A172 (cell line): ENCODE measurements at regions not wholly inside any gene's neighbourhood (a gene's known extent, or its start where the extent isn't known, plus 50 kb on each side); places are given as distances from the start of the nearest gene placed in this dataset.
A peak's percentile ranks its signal among the peaks of the same experiment; 100 is the strongest.
"Not testable (repeated sequence)": the region's sequence is repeated elsewhere in the genome, so short reads cannot be mapped to it uniquely, and the experiment has no call there.

Experiments used
- DNase-seq: peaks from one replicate; pipeline ENCODE4 v3.0.0-alpha.2; 2015; ENCODE audit warnings: low spot score

DNA sequence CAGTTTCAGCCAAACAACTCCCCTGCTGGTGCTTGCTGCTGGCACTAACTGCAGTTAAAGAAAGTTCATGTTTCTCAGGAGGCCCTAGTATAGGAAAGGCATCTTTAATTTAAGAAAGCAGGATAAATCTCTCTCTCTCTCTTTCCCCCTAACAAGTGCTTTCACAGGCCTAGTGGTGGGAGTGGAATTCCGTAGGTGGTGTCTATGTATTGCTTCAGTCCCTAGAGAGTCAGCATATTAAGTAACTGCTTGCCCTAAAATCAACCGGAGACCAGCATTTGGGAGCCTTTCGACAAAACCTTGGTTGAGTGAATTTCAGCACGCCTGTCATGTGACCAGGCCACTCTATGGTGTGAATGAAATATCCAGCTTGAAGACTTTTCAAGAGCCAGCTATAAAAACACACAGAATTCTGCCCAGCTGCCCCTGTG lies 169.2 kb upstream of the TGFBR2 start:
- no peak for DNase-seq

DNA sequence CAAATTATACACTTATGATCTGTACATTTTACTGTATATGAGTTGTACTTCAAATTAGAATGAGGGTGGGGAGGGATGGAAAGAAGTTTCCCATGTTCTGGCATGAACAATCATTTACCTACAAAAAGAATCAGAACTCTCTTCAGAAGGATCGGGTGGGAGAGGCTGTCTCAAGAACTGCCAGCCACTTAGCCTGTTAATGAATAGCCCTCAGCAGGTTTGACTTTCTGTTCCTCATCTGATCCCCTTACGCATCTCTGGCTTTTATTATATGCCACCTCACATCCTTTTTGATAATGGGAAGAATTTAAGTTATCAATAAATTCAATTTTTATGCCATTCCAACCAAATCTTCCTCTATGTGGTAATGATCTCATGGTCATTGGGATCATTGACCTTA lies 168.3 kb upstream of the TGFBR2 start:
- DNase-seq = no peak

DNA sequence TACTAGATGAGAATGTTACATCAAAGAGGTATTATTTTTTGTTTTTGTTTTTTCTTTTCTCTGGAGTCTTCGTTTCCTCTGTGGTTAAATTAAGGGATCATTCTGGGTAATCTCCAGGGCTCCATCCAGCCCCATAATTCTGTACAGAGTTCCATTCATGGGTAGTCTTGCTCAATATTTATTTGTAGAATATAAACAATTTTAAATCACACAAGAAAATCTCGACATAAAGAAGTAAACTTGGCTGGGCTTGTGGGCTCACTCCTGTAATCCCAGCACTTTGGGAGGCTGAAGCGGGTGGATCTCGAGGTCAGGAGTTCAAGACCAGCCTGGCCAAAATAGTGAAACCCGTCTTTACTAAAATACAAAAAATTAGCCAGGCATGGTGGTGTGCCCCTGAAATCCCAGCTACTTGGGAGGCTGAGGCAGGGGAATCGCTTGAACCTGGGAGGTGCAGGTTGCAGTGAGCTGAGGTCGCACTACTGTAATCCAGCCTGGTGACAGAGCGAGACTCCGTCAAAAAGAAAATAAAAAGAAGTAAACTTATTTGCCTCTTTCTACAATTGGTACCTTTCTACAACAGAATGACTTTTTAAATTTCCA lies 166.8 kb upstream of the TGFBR2 start:
- DNase-seq = no peak

DNA sequence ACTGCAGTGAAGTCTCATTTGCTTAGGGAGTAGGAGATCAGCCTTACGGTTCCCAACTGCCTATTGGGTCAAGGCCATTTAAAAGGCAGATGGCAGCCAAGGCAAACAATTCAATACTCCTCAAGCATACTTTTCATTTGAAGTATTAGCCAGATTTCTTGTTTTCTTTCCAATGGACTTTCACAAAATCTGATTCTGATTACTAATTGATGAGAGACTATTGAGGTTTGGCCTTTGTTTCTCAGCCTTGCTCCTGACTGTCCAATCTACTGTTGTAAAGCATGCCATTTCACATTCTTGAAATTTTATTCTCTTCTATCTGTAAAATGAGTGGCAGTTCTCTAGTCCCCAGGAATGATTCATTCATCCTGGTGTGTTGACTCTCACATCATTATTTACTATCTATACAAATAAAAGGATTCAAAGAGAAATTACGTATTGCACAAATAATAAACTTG lies 166.2 kb upstream of the TGFBR2 start:
- peak; percentile 22 for DNase-seq

DNA sequence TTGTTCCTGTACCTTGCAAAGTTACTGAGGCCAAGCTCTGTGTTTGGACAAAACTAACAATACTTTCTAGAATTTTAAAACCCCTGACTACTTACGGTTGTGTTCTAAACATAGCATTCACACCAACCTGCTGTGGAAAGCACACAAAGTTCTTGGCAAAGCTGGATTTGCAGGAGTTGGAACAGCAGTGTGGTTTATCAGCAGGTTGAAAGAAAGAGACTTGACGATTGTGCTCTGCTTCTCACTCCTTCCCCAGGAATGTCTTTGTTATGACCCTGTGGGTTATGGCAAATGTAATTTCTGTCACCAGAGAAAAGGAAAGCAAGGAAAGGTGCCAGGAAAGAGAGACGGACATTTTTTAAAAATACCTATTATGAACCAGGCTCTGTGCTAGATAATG lies 165.5 kb upstream of the TGFBR2 start:
- peak; percentile 31 for DNase-seq

DNA sequence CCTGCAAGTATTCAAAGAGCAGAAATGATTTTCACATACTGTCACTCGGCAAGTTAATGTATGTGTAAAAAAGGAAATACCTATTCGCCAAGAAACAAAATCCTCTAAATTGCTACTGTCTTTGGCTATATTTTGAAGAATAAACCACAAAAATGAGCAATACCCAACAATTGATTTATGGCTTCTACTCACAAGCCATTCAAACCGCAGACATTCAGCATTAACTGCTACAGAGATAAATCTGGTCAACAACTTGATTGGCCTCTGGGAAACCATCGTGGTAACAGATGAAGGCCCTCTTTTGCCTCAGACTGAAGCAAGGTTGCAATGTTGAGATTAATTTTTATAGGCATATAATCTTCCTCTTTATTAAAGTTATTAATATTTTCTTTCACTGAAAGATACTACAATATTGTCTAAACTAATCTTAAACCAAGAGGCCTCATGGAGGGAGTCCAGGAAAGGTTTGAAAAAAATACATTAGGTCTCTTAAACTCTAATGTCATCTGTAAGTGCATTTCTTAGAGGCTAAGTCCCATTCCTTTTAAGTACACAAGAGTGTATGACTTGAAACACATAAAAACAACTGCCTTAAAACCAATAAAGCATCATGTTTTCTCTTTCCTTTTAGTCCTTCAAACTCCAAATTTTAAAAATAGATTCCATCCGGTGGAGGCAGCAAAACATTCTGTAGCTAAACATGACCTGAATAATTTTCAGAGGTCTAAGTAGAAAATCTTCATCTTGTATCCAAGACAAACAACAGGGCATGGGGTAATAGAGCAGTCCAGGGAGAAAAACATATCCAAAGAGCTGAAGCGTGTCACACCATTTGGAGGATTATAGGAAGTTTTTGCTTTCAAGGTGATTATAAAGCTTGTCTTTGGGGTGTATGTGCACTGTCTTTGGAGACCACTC lies 162.4 kb upstream of the TGFBR2 start:
- peak; percentile 74 for DNase-seq

DNA sequence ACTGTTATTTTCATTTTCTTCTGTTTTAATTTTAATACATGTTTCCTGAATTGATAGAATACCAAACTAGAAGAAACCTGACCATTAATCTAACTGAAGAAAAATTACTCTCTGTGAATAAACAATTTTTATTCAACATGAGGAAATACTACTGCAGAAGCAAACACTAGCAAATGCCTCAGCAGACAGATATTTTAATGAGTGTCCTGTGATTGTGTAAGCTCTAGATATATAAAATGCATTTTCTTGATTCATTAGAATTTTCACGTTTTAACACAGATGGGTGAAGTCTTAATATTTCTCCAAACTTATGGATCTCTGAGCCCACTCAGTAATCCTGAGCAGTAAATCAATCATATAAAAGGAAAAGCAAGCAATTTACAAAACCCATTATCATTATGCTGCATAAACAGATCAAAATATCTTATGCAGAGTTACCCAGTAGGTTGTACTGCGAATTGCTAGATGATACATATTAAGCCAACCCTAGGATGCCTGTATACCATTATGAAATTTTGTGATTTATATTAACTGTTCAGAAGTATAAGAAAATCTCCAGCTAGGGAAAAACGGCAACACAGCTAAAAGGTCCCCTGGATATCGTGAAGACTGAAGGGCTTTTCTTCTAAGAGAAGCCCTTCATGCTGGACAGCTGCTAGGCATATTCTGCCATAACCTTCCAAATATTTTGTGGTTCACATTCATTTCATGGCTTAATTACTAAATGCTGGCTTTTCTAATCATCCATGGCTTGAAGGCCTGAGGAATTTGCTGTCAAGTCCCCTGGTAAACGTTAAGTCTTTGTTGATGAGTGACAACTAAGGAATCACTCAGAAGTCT lies 157.7 kb upstream of the TGFBR2 start:
- DNase-seq = no peak

DNA sequence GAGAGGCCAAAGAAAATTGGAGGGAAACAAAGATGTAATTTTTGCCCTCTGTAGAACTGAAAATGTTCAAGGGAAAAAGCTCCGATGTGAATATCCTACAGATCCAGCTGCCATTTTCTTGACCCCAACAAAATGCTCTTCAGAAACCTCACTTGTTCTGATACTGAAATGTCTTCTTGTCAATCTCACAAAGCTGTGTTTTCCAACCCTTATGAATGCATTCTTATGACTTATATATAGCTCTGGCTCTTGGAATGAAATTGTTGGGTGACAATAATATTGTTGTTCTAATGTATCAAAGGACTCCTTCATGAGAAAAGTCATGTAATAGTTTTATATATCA lies 157.1 kb upstream of the TGFBR2 start:
- DNase-seq = no peak

DNA sequence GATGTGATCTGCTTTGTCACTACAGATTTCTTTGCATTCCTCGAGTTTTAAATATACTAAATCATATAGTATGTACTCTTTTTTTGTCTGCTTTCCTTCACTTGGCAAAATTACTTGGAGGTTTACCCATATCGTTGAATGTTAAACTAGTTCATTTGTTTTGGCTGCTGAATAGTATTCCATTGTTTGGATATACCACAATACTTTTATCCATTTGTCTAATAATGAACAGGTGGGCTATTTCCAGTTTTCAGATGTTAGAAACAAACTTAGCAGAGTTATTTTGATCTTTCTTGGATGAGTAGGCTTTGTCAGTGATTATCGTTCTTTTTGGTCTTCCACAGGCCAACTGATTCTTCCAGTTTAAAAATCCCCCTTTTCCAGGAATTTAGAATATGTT lies 154.0 kb upstream of the TGFBR2 start:
- no peak for DNase-seq

DNA sequence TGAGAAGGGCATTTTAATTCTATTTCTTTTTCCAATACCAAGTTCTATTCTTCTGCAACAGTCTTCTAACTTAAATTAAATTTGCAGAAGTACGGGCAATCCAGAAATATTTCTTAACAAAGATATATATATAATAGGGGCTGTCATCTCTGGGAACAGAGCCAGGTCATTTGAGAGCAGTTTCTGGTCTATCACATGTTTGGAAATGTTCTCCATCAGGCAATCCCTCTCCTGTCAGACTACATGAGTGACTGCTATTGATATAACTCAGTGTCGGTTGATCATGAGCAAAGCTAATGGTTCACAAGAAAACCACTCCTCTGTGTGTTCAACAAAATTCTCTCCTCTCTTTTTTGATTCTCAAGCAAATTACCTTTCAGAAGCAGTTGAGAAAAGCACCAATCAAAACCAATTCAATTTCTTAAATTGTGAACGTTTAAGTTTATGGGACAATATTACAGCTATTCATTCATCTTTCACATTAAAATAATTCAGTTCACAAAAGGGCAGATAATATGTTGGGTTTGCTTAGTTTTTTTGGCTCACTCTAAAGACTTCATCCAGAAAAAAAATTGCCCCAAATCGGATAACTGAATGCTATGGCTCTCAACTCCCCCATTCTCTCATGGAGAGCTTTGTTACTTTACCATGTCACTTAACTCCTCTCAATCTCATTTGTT lies 152.9 kb upstream of the TGFBR2 start:
- no peak for DNase-seq

DNA sequence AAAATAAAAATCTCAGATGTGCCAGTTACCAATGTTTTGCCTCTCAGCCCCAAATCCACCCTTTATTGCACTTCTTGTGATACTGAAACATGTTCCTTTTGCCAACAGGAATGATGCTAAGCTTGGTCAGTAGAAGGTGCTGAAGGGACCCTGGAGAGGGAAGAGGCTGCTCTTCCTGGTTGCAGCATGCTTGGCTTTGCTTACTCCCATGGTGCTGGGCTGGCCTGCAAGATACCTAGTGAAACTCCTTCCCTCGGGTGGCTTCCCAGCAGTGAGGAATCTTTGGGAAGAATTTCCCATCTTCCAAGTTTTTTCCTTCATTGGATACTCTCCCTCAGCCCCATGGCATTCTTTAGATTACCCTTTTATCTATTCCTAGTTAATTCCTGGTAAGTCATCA lies 151.8 kb upstream of the TGFBR2 start:
- no peak for DNase-seq

DNA sequence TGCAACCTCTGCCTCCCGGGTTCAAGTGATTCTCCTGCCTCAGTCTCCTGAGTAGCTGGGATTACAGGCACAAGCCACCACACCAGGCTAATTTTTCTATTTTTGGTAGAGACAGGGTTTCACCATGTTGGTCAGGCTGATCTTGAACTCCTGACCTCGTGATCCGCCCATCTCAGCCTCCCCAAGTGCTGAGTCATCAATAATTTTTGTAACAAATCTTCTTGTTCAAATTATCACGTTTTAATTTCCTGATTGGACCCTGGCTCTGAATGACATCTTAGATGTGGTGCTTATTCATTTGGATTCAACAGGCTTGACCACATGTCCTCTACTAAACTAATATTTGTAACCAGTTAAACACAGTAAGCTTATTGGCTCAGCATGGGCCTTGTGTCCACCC lies 151.3 kb upstream of the TGFBR2 start:
- DNase-seq = not testable (repeated sequence)

DNA sequence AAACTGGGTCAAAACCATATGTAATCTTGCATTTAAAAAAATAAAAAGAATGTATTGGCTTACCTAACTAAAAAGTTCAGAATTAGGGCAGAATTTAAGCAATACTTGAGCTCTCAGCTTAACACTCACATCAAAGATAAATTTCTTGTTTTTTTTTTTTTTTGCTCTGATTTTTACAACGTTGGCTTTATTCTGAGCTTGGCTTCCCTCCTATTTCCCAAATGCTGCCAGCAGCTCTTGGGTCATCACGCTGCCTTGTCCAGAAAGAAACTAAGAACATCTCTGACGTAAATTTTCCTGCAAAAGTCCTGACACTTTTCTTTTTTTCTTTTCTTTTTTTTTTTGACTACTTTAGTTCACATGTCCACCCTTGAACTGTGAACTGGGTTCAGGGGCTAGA lies 150.6 kb upstream of the TGFBR2 start:
- no peak for DNase-seq

DNA sequence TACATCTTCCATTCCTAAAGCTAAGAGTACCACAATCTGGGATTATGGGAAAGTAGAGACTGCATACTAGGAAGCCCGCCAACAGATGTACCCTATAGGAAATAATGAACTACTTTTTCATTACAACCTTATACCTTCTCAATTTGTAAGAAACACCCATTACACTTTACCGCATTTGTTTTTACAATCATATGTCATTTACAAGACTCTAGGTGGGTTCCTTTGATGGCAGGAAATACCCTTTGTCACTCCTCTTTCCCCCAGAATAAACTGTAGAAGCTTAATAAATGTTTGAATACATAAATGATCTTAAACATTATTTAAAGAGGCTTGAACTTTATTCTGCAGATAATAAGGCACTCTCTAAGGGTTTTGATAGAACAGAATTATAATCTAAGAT lies 150.1 kb upstream of the TGFBR2 start:
- DNase-seq = no peak

DNA sequence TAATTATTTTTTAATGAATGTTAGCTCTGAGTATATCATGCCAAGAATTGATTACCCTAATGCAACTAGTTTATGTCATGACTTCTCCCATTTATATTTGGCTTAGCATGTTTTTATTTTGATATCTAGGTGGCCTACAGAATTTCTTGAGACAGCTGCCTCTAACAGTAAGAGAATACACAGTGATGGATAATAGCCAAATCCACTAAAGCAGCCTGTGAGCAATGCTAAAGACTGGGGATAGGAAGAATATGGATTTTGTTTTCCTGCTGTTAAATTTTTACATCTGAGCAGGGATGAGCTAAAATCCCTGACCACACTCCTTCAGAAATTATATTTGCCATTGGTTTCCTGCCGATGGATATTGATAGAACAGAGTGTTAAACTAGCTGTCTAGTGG lies 149.3 kb upstream of the TGFBR2 start:
- DNase-seq = no peak

DNA sequence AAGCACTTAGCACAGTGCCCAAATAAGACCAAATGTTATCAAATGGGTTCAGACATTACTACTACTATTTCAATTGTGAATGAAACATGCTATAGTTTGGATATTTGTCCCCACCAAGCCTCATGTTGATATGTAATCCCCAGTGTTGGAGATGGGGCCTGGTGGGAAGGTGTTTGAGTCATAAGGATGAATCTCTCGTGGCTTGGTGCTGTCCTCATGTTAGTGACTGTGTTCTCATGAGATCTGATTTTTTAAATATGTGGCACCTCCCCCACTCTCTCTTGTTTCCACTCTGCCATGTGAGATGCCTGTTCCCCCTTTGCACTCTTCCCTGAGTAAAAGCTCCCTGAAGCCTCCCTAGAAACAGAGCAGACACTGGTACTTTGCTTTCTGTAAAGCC lies 148.7 kb upstream of the TGFBR2 start:
- DNase-seq = no peak

DNA sequence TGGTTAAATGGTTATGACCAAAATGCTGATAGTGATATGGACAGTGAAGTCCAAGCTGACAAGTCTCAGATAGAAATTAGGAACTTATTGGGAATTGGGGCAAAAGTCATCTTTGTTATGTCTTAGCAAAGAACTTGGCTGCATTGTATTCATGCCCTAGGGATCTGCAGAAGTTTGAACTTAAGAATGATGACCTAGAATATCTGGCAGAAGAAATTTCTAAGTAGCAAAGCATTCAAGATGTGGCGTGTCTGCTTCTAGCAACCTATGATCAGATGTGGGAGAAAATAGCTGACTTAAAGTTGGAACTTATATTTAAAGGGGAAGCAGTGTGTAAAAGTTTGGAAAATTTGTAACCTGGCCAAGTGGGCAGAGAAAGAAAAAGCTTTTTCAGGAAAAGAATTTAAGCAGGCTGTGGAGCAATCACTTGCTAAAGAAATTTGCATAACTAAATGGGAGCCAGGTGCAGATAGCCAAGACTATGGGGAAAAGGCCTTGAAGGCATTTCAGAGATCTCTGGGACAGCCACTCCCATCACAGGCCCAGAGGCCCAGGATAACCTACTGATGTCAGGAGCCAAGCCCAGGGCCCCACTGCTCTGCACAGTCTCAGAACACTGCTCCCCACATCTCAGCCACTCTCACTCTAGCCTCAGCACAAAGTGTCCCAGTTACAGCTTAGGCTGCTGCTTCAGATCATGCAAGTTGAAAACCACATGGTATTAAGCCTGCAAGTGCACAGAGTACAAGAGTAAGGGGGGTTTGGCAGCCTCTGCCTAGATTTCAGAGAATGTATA lies 147.8 kb upstream of the TGFBR2 start:
- DNase-seq = no peak

DNA sequence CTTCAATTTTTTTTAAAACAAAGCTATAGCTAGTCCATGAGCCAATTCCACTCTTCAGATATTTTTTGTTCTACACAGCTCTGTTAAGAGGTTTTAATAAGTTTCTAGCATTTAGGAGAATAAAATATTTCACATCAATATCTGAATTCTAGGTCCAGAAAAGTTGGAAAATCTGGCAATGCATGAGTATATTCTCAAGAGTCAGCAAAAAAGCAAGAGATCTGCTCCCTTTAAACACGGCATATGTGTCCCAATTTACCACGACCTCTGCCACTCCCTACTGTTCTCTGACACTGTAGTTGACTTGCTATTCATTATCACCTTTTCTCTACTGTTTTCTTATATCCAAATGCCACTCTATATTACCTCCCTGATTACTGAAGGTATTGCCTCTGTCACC lies 145.1 kb upstream of the TGFBR2 start:
- no peak for DNase-seq

DNA sequence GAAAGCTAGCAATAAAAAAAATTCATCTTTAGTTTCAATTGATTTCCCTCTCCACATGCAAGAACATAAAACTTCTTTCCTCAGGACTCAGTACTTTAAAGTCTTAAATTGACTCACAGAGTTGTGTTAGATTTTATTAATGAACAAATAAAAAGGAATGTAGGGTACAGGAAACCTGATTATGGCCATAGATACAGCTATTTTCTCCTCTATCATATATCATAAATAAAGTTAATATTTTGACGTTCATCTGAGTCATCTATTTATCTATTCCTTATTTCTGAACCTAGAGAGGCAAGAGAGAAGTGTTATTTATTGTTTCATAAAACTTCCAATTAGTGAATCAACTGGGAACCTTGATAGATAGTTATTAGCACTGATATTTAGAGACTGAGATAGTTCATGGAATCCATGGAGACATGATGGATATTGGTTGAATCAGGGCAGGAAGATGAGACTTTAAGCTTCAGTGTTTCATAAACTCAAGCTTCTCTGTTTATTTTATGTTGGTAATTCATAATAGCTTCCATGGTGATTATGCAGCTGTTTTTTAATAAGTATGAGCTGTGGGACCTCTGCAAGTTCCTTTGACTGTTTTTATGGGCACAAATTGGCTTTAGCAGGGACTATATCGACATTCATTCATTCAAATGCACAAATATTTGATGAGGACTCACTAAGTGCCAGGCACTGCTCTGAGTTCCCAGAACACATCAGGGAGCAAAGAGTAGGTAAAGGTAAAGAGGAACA lies 143.5 kb upstream of the TGFBR2 start:
- DNase-seq = no peak

DNA sequence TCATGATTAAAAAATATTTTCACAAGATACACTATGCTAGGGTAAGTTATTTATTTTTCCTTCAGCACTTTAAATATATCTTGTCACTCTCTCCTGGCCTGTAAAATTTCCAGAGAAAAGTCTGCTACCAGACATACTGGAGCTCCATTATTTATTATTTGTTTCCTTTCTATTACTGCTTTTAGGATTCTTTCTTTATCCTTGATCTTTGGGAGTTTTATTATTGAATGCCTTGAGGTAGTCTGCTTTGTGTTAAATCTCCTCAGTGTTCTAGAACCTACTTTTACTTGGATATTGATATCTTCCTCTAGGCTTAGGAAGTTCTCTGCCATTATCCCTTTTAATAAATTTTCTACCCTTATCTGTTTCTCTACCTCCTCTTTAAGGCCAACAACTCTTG lies 142.0 kb upstream of the TGFBR2 start:
- DNase-seq = no peak
